D341Med (cell line): ENCODE measurements at regions not wholly inside any gene's neighbourhood (a gene's known extent, or its start where the extent isn't known, plus 50 kb on each side); places are given as distances from the start of the nearest gene placed in this dataset.

Experiments
- DNase-seq: peaks from one replicate; pipeline ENCODE4 v3.0.0; 2012; ENCODE audit warnings: low spot score

GRCh38 chr3:7793786-7794185, 707.8 kb upstream of the LMCD1 start:
- no peak for DNase-seq

- DNase-seq, result no peak
Observed at GRCh38 chr3:7798276-7798675, 703.3 kb upstream of the LMCD1 start.

GRCh38 chr3:7800006-7800780, 701.4 kb upstream of the LMCD1 start:
- no peak for DNase-seq

- DNase-seq, result no peak
Observed at GRCh38 chr3:7812490-7812889, 689.1 kb upstream of the LMCD1 start.

GRCh38 chr3:7813365-7813764, 688.3 kb upstream of the LMCD1 start:
- no peak for DNase-seq

GRCh38 chr3:7817239-7817638, 684.4 kb upstream of the LMCD1 start:
- DNase-seq, result no peak

GRCh38 chr3:7820969-7821368, 680.7 kb upstream of the LMCD1 start:
- no peak for DNase-seq

GRCh38 chr3:7821858-7822257, 679.8 kb upstream of the LMCD1 start:
- DNase-seq, result no peak

- DNase-seq, result no peak
Observed at GRCh38 chr3:7841451-7841850, 660.2 kb upstream of the LMCD1 start.

- no peak for DNase-seq
Observed at GRCh38 chr3:7843441-7843840, 658.2 kb upstream of the LMCD1 start.

- DNase-seq, result no peak
Observed at GRCh38 chr3:7847021-7847420, 654.6 kb upstream of the LMCD1 start.

- DNase-seq, result no peak
Observed at GRCh38 chr3:7847521-7847920, 654.1 kb upstream of the LMCD1 start.

GRCh38 chr3:7854266-7854665, 647.4 kb upstream of the LMCD1 start:
- DNase-seq, result no peak

- no peak for DNase-seq
Observed at GRCh38 chr3:7854721-7855120, 646.9 kb upstream of the LMCD1 start.

GRCh38 chr3:7865611-7866010, 636.0 kb upstream of the LMCD1 start:
- no peak for DNase-seq

- DNase-seq, result no peak
Observed at GRCh38 chr3:7867587-7867986, 634.0 kb upstream of the LMCD1 start.

- DNase-seq, result no peak
Observed at GRCh38 chr3:7871003-7871560, 630.5 kb upstream of the LMCD1 start.

GRCh38 chr3:7874116-7874515, 627.5 kb upstream of the LMCD1 start:
- no peak for DNase-seq

- no peak for DNase-seq
Observed at GRCh38 chr3:7875925-7876324, 625.7 kb upstream of the LMCD1 start.

- no peak for DNase-seq
Observed at GRCh38 chr3:7876741-7877297, 624.8 kb upstream of the LMCD1 start.

GRCh38 chr3:7877312-7877711, 624.3 kb upstream of the LMCD1 start:
- DNase-seq, result no peak

- no peak for DNase-seq
Observed at GRCh38 chr3:7879572-7879971, 622.1 kb upstream of the LMCD1 start.

GRCh38 chr3:7881946-7882345, 619.7 kb upstream of the LMCD1 start:
- no peak for DNase-seq

GRCh38 chr3:7897655-7898054, 604.0 kb upstream of the LMCD1 start:
- DNase-seq, result no peak
